ENCODE measurements at regions not wholly inside any gene's neighbourhood (a gene's known extent, or its start where the extent isn't known, plus 50 kb on each side); places are given as distances from the start of the nearest gene placed in this dataset.

DNA sequence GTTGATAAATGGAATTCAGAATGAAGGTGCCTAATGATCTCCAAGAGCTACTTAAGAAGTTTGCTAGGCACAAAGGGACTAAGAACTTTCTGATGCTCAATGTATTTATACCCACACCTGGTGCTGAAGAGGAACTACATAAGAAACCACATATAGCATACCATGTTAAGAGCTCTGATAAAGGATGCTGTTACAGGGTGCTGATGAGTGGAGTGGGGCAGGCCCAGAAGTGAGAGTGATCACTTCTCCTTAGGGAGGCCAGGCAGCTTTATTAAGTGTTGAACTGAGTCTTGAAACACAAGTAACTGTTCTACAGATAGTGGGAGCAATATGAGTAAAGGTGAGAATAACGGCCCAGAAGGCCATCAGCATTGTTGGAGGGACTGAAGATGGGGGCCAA lies 68.3 kb upstream of the CHRDL1 start:
- 40 to 78% (median 48%) methylated on average over 1 of the region's 1 CpG for WGBS, 4 donors
- intact Hi-C loops (cut with DNase I): no loop called here
- H3K27me3 ChIP-seq: peaks cover 9% of the 10 kb centered on the region
- no peak for DNase-seq
- no peaks in the 10 kb centered on the region for H3K9me3 ChIP-seq (replicated peaks in 1 of 3)
- no peaks in the 10 kb centered on the region for H3K36me3 ChIP-seq (replicated peaks in 1 of 2)
- TF ChIP-seq, protein P1, sequence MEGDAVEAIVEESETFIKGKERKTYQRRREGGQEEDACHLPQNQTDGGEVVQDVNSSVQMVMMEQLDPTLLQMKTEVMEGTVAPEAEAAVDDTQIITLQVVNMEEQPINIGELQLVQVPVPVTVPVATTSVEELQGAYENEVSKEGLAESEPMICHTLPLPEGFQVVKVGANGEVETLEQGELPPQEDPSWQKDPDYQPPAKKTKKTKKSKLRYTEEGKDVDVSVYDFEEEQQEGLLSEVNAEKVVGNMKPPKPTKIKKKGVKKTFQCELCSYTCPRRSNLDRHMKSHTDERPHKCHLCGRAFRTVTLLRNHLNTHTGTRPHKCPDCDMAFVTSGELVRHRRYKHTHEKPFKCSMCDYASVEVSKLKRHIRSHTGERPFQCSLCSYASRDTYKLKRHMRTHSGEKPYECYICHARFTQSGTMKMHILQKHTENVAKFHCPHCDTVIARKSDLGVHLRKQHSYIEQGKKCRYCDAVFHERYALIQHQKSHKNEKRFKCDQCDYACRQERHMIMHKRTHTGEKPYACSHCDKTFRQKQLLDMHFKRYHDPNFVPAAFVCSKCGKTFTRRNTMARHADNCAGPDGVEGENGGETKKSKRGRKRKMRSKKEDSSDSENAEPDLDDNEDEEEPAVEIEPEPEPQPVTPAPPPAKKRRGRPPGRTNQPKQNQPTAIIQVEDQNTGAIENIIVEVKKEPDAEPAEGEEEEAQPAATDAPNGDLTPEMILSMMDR (IDR thresholded peaks at IDR 0.05): no peak
- no peak for TF ChIP-seq POLR2A (IDR thresholded peaks at IDR 0.05)
- H3K4me3 ChIP-seq: no peak overlapping the region
- no peaks in the 10 kb centered on the region for H3K4me1 ChIP-seq (replicated peaks in 1 of 2)
- no peak overlapping the region for H3K27ac ChIP-seq

GRCh38 chrX:110858565-110858964 lies 62.9 kb upstream of the CHRDL1 start:
- no peak for DNase-seq
- Histone ChIP-seq H3K9me3 (replicated peaks in 1 of 3) (no peaks in the 10 kb centered on the region), H3K4me3 (no peak overlapping the region), H3K4me1 (replicated peaks in 1 of 2) (no peaks in the 10 kb centered on the region), H3K36me3 (replicated peaks in 1 of 2) (no peaks in the 10 kb centered on the region), H3K27me3 (peaks cover 39% of the 10 kb centered on the region), H3K27ac (no peak overlapping the region)
- TF ChIP-seq POLR2A (IDR thresholded peaks at IDR 0.05): no peak
- TF ChIP-seq, protein P1 (IDR thresholded peaks at IDR 0.05): no peak
- 60 to 63% (median 62%) methylated on average over 2 of the region's 2 CpGs for WGBS, 4 donors
- intact Hi-C loops (cut with DNase I): no loop called here

DNA sequence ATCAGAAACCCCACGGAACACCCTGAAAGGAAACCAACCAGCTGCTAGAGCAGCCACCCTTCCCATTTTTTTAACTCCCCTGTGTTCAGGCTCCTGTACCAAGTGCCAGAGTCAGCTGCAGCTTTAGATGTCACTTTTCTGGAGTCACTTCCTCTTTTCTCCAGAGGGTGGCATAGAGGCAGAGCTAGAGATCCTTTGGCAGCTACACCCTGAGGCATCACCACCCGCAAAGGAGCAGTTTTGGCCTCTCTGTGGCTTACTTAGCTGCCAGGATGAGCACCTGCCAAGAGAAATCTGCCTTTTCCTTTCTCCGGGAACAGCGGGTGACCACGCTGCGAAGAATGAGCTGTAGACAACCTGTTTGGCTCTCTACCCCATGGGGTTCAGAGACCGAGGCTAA lies 58.0 kb upstream of the CHRDL1 start:
- intact Hi-C loops (cut with DNase I): no loop called here
- no peaks in the 10 kb centered on the region for H3K9me3 ChIP-seq (replicated peaks in 1 of 3)
- H3K27ac ChIP-seq: no peak overlapping the region
- H3K4me1 ChIP-seq (replicated peaks in 1 of 2): no peaks in the 10 kb centered on the region
- peak in 3 of 7 donors; percentile 8 to 47 (median 20) for DNase-seq
- H3K4me3 ChIP-seq: no peak overlapping the region
- peaks cover 40% of the 10 kb centered on the region for H3K27me3 ChIP-seq
- TF ChIP-seq POLR2A (IDR thresholded peaks at IDR 0.05): no peak
- TF ChIP-seq, protein P1 (IDR thresholded peaks at IDR 0.05): peak in 3 of 6 experiments; percentile 26 to 35 (median 29)
- 30 to 36% (median 33%) methylated on average over 2 to 7 of the region's 7 CpGs for WGBS, 4 donors
- H3K36me3 ChIP-seq (replicated peaks in 1 of 2): no peaks in the 10 kb centered on the region

- peaks cover 40% of the 10 kb centered on the region for H3K27me3 ChIP-seq
- WGBS, 4 donors: 36 to 48% (median 45%) methylated on average over 4 of the region's 4 CpGs
- DNase-seq: no peak
- intact Hi-C loops (cut with DNase I): no loop called here
- no peaks in the 10 kb centered on the region for H3K36me3 ChIP-seq (replicated peaks in 1 of 2)
- H3K9me3 ChIP-seq (replicated peaks in 1 of 3): no peaks in the 10 kb centered on the region
- no peak overlapping the region for H3K27ac ChIP-seq
- TF ChIP-seq, protein P1 (IDR thresholded peaks at IDR 0.05): peak; percentile 17 to 46 (median 30)
- no peak for TF ChIP-seq POLR2A (IDR thresholded peaks at IDR 0.05)
- no peaks in the 10 kb centered on the region for H3K4me1 ChIP-seq (replicated peaks in 1 of 2)
- no peak overlapping the region for H3K4me3 ChIP-seq
Measured at GRCh38 chrX:110852180-110852579, 56.6 kb upstream of the CHRDL1 start.

All from adrenal gland (tissue), 9 donors.